GM06990 (cell line): ENCODE measurements at regions not wholly inside any gene's neighbourhood (a gene's known extent, or its start where the extent isn't known, plus 50 kb on each side); places are given as distances from the start of the nearest gene placed in this dataset.

Experiments used
- DNase-seq: peaks from one replicate; pipeline ENCODE4 v3.0.0-alpha.2; 2011; ENCODE audit not compliant: insufficient read length; ENCODE audit errors: extremely low read depth
- H3K27me3 ChIP-seq: replicated peaks from 2 replicates; pipeline ENCODE4 v1.6.0; 2011; ENCODE audit warnings: low read length; ENCODE audit not compliant: control insufficient read depth, insufficient read depth
- H3K36me3 ChIP-seq: 2 replicates; pipeline ENCODE4 v1.5.1; 2011; ENCODE audit warnings: low read length; ENCODE audit not compliant: control insufficient read depth, insufficient read depth
- H3K4me3 ChIP-seq: replicated peaks from 2 replicates; pipeline ENCODE4 v1.5.1; 2011; ENCODE audit warnings: low read depth, mild to moderate bottlenecking, control low read depth, low read length
- CTCF ChIP-seq: IDR thresholded peaks from 2 replicates; pipeline ENCODE4 v1.5.1; 2011; ENCODE audit warnings: low read length, control low read depth, mild to moderate bottlenecking, inconsistent platforms; ENCODE audit not compliant: insufficient read depth, poor library complexity, severe bottlenecking

GRCh38 chr2:187232749-187233148 is 215.3 kb downstream of the CALCRL start:
- Histone ChIP-seq H3K36me3 (no peaks in the 10 kb centered on the region), H3K4me3 (no peak overlapping the region), H3K27me3 (no peaks in the 10 kb centered on the region)
- no peak for TF ChIP-seq CTCF
- DNase-seq = no peak

GRCh38 chr2:187230088-187230487 is 218.0 kb downstream of the CALCRL start:
- DNase-seq = no peak
- H3K4me3 ChIP-seq = no peak overlapping the region
- H3K36me3 ChIP-seq = no peaks in the 10 kb centered on the region
- TF ChIP-seq CTCF = no peak
- no peaks in the 10 kb centered on the region for H3K27me3 ChIP-seq

- TF ChIP-seq CTCF = no peak
- Histone ChIP-seq H3K27me3 (no peaks in the 10 kb centered on the region), H3K4me3 (no peak overlapping the region), H3K36me3 (no peaks in the 10 kb centered on the region)
- no peak for DNase-seq
Measured at GRCh38 chr2:187228986-187229385, 219.1 kb downstream of the CALCRL start.

GRCh38 chr2:187224989-187225388 is 223.1 kb downstream of the CALCRL start:
- H3K36me3 ChIP-seq = no peaks in the 10 kb centered on the region
- H3K27me3 ChIP-seq = no peaks in the 10 kb centered on the region
- DNase-seq = no peak
- no peak for TF ChIP-seq CTCF
- no peak overlapping the region for H3K4me3 ChIP-seq

GRCh38 chr2:187220071-187220470 is 228.0 kb downstream of the CALCRL start:
- DNase-seq = no peak
- H3K27me3 ChIP-seq = no peaks in the 10 kb centered on the region
- no peaks in the 10 kb centered on the region for H3K36me3 ChIP-seq
- H3K4me3 ChIP-seq = no peak overlapping the region
- no peak for TF ChIP-seq CTCF

GRCh38 chr2:187215532-187216240 is 232.4 kb downstream of the CALCRL start:
- TF ChIP-seq CTCF = no peak
- Histone ChIP-seq H3K36me3 (no peaks in the 10 kb centered on the region), H3K4me3 (no peak overlapping the region), H3K27me3 (no peaks in the 10 kb centered on the region)
- DNase-seq = no peak
